Testis (tissue), 2 donors: ENCODE measurements at regions not wholly inside any gene's neighbourhood (a gene's known extent, or its start where the extent isn't known, plus 50 kb on each side); places are given as distances from the start of the nearest gene placed in this dataset.

Source experiments
- POLR2A ChIP-seq: fragments of 450-650 bp; IDR thresholded peaks from one replicate; pipeline ENCODE4 v1.6.1; 2017; ENCODE audit warnings: antibody characterized with exemption, mild to moderate bottlenecking, moderate library complexity
- TF ChIP-seq, protein P1 (sequence below), 3 experiments: fragments of 450-650 bp in 2 of 3; fragments of 200-600 bp in 1 of 3; sonication (generic) in 1 of 3; IDR thresholded peaks; one replicate each; pipeline ENCODE4 v1.5.1; 2016 to 2019; ENCODE audit warnings: antibody characterized with exemption in 3 of 3, mild to moderate bottlenecking in 2 of 3, moderate library complexity in 1 of 3

DNA sequence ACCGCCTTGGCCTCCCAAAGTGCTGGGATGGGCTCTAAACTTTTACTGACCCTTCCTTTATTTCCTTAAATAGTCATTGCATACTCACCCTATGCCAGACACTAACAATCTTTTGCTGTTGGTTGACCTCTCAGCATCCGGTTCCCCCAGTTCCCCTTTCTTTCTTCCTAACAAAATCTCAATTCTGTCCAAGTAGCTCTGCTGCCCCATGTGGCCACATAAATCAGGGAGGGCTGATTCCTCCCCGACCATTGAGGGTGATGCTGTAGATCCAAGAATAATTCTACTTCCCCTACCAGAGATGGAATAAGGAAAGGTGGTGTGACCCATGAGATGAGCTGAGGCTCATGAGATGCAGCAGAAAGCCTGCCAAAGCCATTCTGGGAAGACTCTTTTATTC, 315.3 kb upstream of the MSX2 start:
- TF ChIP-seq, protein P1, sequence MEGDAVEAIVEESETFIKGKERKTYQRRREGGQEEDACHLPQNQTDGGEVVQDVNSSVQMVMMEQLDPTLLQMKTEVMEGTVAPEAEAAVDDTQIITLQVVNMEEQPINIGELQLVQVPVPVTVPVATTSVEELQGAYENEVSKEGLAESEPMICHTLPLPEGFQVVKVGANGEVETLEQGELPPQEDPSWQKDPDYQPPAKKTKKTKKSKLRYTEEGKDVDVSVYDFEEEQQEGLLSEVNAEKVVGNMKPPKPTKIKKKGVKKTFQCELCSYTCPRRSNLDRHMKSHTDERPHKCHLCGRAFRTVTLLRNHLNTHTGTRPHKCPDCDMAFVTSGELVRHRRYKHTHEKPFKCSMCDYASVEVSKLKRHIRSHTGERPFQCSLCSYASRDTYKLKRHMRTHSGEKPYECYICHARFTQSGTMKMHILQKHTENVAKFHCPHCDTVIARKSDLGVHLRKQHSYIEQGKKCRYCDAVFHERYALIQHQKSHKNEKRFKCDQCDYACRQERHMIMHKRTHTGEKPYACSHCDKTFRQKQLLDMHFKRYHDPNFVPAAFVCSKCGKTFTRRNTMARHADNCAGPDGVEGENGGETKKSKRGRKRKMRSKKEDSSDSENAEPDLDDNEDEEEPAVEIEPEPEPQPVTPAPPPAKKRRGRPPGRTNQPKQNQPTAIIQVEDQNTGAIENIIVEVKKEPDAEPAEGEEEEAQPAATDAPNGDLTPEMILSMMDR (IDR thresholded peaks at IDR 0.05) = no peak
- TF ChIP-seq POLR2A = no peak
